Activated naive CD4-positive, alpha-beta T cell treated with anti-CD3 and anti-CD28 coated beads for 36 hours (primary cell): ENCODE measurements at regions not wholly inside any gene's neighbourhood (a gene's known extent, or its start where the extent isn't known, plus 50 kb on each side); places are given as distances from the start of the nearest gene placed in this dataset.

Experiments used
- CTCF ChIA-PET: fragments of 350-600 bp; sonication (Branson Sonifier 250); formaldehyde crosslinking; loops from one replicate; lab custom pipeline; 2021; ENCODE audit warnings: antibody characterized with exemption; lab: Charles Lee
- DNase-seq: peaks from one replicate; pipeline ENCODE4 v3.0.0-alpha.2; 2020
- H3K27ac Mint-ChIP-seq: one replicate; pipeline ENCODE4 v1.8.0; 2021; ENCODE audit warnings: mild to moderate bottlenecking, mixed read lengths
- H3K27me3 Mint-ChIP-seq: one replicate; pipeline ENCODE4 v1.8.0; 2021; ENCODE audit warnings: low read depth, mixed read lengths
- H3K36me3 Mint-ChIP-seq: one replicate; pipeline ENCODE4 v1.8.0; 2021; ENCODE audit warnings: low read depth, mixed read lengths
- H3K4me1 Mint-ChIP-seq: one replicate; pipeline ENCODE4 v1.8.0; 2021; ENCODE audit warnings: low read depth, mixed read lengths
- H3K4me3 Mint-ChIP-seq: one replicate; pipeline ENCODE4 v1.8.0; 2021; ENCODE audit warnings: mild to moderate bottlenecking, moderate library complexity, mixed read lengths
- H3K9me3 Mint-ChIP-seq: one replicate; pipeline ENCODE4 v1.8.0; 2021; ENCODE audit warnings: mixed read lengths
- intact Hi-C: fragments of 100-400 bp; cut with micrococcal nuclease; formaldehyde crosslinking; loops from one replicate; pipeline ENCODE4 v1.15.1; 2023

- no peaks in the 10 kb centered on the region for H3K9me3 Mint-ChIP-seq
- intact Hi-C loops = no loop called here
- peaks cover 16% of the 10 kb centered on the region for H3K4me1 Mint-ChIP-seq
- CTCF ChIA-PET = interaction anchor here (0.6 to 1.3 kb wide), 3 partner anchors 31 to 118 kb away, joined by 3 to 4 read pairs (median 3); no protein-coding TSS in a partner anchor
- no peaks in the 10 kb centered on the region for H3K27me3 Mint-ChIP-seq
- H3K36me3 Mint-ChIP-seq = no peaks in the 10 kb centered on the region
- H3K4me3 Mint-ChIP-seq = no peak overlapping the region
- DNase-seq = no peak
- no peak overlapping the region for H3K27ac Mint-ChIP-seq
These were observed 106.4 kb upstream of the SERTAD2 start for GRCh38 chr2:64760128-64760527.

- no peaks in the 10 kb centered on the region for H3K36me3 Mint-ChIP-seq
- no peak overlapping the region for H3K27ac Mint-ChIP-seq
- no peaks in the 10 kb centered on the region for H3K9me3 Mint-ChIP-seq
- no peak for DNase-seq
- no peaks in the 10 kb centered on the region for H3K27me3 Mint-ChIP-seq
- CTCF ChIA-PET = interaction anchor here (1.3 to 2.1 kb wide), 4 partner anchors 11 to 116 kb away, joined by 3 to 9 read pairs (median 5); no protein-coding TSS in a partner anchor
- intact Hi-C loops = no loop called here
- H3K4me1 Mint-ChIP-seq = peaks cover 24% of the 10 kb centered on the region
- H3K4me3 Mint-ChIP-seq = no peak overlapping the region
These were observed 108.7 kb upstream of the SERTAD2 start for GRCh38 chr2:64762301-64762997.

GRCh38 chr2:64763126-64763525 is 109.4 kb upstream of the SERTAD2 start:
- DNase-seq = no peak
- peaks cover 27% of the 10 kb centered on the region for H3K4me1 Mint-ChIP-seq
- CTCF ChIA-PET = interaction anchor here (1.0 to 2.1 kb wide), 4 partner anchors 69 to 114 kb away, joined by 3 to 7 read pairs (median 3); no protein-coding TSS in a partner anchor
- H3K4me3 Mint-ChIP-seq = no peak overlapping the region
- intact Hi-C loops = no loop called here
- H3K9me3 Mint-ChIP-seq = no peaks in the 10 kb centered on the region
- no peak overlapping the region for H3K27ac Mint-ChIP-seq
- H3K36me3 Mint-ChIP-seq = no peaks in the 10 kb centered on the region
- H3K27me3 Mint-ChIP-seq = no peaks in the 10 kb centered on the region

GRCh38 chr2:64765160-64765805 is 111.6 kb upstream of the SERTAD2 start:
- no peaks in the 10 kb centered on the region for H3K9me3 Mint-ChIP-seq
- H3K27me3 Mint-ChIP-seq = no peaks in the 10 kb centered on the region
- H3K4me3 Mint-ChIP-seq = no peak overlapping the region
- H3K4me1 Mint-ChIP-seq = peaks cover 34% of the 10 kb centered on the region
- intact Hi-C loops = no loop called here
- DNase-seq = no peak
- H3K27ac Mint-ChIP-seq = no peak overlapping the region
- no peaks in the 10 kb centered on the region for H3K36me3 Mint-ChIP-seq
- CTCF ChIA-PET = interaction anchor here (0.6 to 1.4 kb wide), 5 partner anchors 15 to 303 kb away, joined by 3 read pairs; no protein-coding TSS in a partner anchor

- no peak for DNase-seq
- Mint-ChIP-seq H3K36me3 (no peaks in the 10 kb centered on the region), H3K27ac (peak overlapping the region; percentile 76), H3K27me3 (no peaks in the 10 kb centered on the region), H3K4me1 (peaks cover 33% of the 10 kb centered on the region), H3K9me3 (no peaks in the 10 kb centered on the region), H3K4me3 (peak overlapping the region; percentile 80)
- intact Hi-C loops = loop anchor here (1.0 kb wide), 6 partner anchors 16 to 243 kb away; partner anchors contain the start of gene AFTPH
- CTCF ChIA-PET = interaction anchor here (0.6 to 1.5 kb wide), 9 partner anchors 16 to 121 kb away, joined by 3 to 6 read pairs (median 3); partner anchors contain the start of gene SERTAD2
These were observed 113.3 kb upstream of the SERTAD2 start for GRCh38 chr2:64766841-64767669.

- H3K27ac Mint-ChIP-seq = peak overlapping the region; percentile 76
- H3K4me3 Mint-ChIP-seq = peak overlapping the region; percentile 80
- no peaks in the 10 kb centered on the region for H3K36me3 Mint-ChIP-seq
- CTCF ChIA-PET = interaction anchor here (0.6 to 1.5 kb wide), 9 partner anchors 17 to 122 kb away, joined by 3 to 6 read pairs (median 3); partner anchors contain the start of gene SERTAD2
- H3K9me3 Mint-ChIP-seq = no peaks in the 10 kb centered on the region
- peak; percentile 85 for DNase-seq
- intact Hi-C loops = loop anchor here (1.0 kb wide), 7 partner anchors 17 to 244 kb away; partner anchors contain the start of gene AFTPH
- H3K27me3 Mint-ChIP-seq = no peaks in the 10 kb centered on the region
- H3K4me1 Mint-ChIP-seq = peaks cover 26% of the 10 kb centered on the region
These were observed 114.2 kb upstream of the SERTAD2 start for GRCh38 chr2:64767670-64768468.

- no peak for DNase-seq
- peaks cover 22% of the 10 kb centered on the region for H3K4me1 Mint-ChIP-seq
- H3K36me3 Mint-ChIP-seq = no peaks in the 10 kb centered on the region
- intact Hi-C loops = loop anchor here (1.0 kb wide), 1 partner anchor 63 kb away; no protein-coding TSS in a partner anchor
- CTCF ChIA-PET = interaction anchor here (1.3 to 1.5 kb wide), 2 partner anchors 63 to 110 kb away, joined by 3 to 5 read pairs; no protein-coding TSS in a partner anchor
- H3K27me3 Mint-ChIP-seq = no peaks in the 10 kb centered on the region
- H3K9me3 Mint-ChIP-seq = no peaks in the 10 kb centered on the region
- H3K4me3 Mint-ChIP-seq = peak overlapping the region; percentile 80
- peak overlapping the region; percentile 71 for H3K27ac Mint-ChIP-seq
These were observed 114.8 kb upstream of the SERTAD2 start for GRCh38 chr2:64768491-64769005.

GRCh38 chr2:64769392-64770044 is 115.8 kb upstream of the SERTAD2 start:
- no peak for DNase-seq
- Mint-ChIP-seq H3K4me3 (no peak overlapping the region), H3K27ac (no peak overlapping the region), H3K9me3 (no peaks in the 10 kb centered on the region), H3K4me1 (peaks cover 24% of the 10 kb centered on the region), H3K36me3 (no peaks in the 10 kb centered on the region), H3K27me3 (no peaks in the 10 kb centered on the region)
- intact Hi-C loops = no loop called here
- CTCF ChIA-PET = interaction anchor here (1.1 kb wide), 1 partner anchor 103 kb away, joined by 3 read pairs; no protein-coding TSS in a partner anchor

- no peaks in the 10 kb centered on the region for H3K9me3 Mint-ChIP-seq
- no peaks in the 10 kb centered on the region for H3K27me3 Mint-ChIP-seq
- no peak overlapping the region for H3K27ac Mint-ChIP-seq
- no peak for DNase-seq
- no peak overlapping the region for H3K4me3 Mint-ChIP-seq
- CTCF ChIA-PET = interaction anchor here (1.1 kb wide), 1 partner anchor 103 kb away, joined by 3 read pairs; no protein-coding TSS in a partner anchor
- H3K4me1 Mint-ChIP-seq = peaks cover 22% of the 10 kb centered on the region
- intact Hi-C loops = no loop called here
- no peaks in the 10 kb centered on the region for H3K36me3 Mint-ChIP-seq
These were observed 116.5 kb upstream of the SERTAD2 start for GRCh38 chr2:64770137-64770780.

- intact Hi-C loops = no loop called here
- Mint-ChIP-seq H3K9me3 (no peaks in the 10 kb centered on the region), H3K27me3 (no peaks in the 10 kb centered on the region), H3K36me3 (no peaks in the 10 kb centered on the region), H3K4me3 (no peak overlapping the region), H3K4me1 (peaks cover 22% of the 10 kb centered on the region), H3K27ac (no peak overlapping the region)
- no peak for DNase-seq
- CTCF ChIA-PET = no interaction called here
These were observed 117.1 kb upstream of the SERTAD2 start for GRCh38 chr2:64770781-64771334.
